H9 (cell line): ENCODE measurements at regions not wholly inside any gene's neighbourhood (a gene's known extent, or its start where the extent isn't known, plus 50 kb on each side); places are given as distances from the start of the nearest gene placed in this dataset.

Experiments used
- DNase-seq: peaks from one replicate; pipeline ENCODE4 v3.0.0-alpha.2; 2017
- H2AFZ ChIP-seq: one replicate; pipeline ENCODE4 v1.6.1; 2013; ENCODE audit warnings: mild to moderate bottlenecking, low read length, control low read depth, moderate library complexity
- H2AK5ac ChIP-seq: 2 replicates; pipeline ENCODE4 v1.6.1; 2013; ENCODE audit warnings: low read length, control low read depth, mixed read lengths; ENCODE audit not compliant: insufficient read length
- H2BK120ac ChIP-seq: one replicate; pipeline ENCODE4 v1.6.1; 2013; ENCODE audit warnings: low read depth, mild to moderate bottlenecking, low read length, control low read depth, inconsistent platforms; ENCODE audit not compliant: poor library complexity, severe bottlenecking
- H2BK12ac ChIP-seq: 2 replicates; pipeline ENCODE4 v1.6.1; 2013; ENCODE audit warnings: low read length, control low read depth, mixed read lengths, low read depth; ENCODE audit not compliant: insufficient read length
- H2BK15ac ChIP-seq: 2 replicates; pipeline ENCODE4 v1.6.1; 2013; ENCODE audit warnings: low read depth, low read length, control low read depth
- H2BK20ac ChIP-seq: one replicate; pipeline ENCODE4 v1.6.1; 2013; ENCODE audit warnings: low read depth, mild to moderate bottlenecking, low read length, control low read depth, inconsistent platforms; ENCODE audit not compliant: poor library complexity, severe bottlenecking
- H2BK5ac ChIP-seq: 2 replicates; pipeline ENCODE4 v1.6.1; 2013; ENCODE audit warnings: low read length, control low read depth, mixed read lengths; ENCODE audit not compliant: insufficient read length
- H3K14ac ChIP-seq: 2 replicates; pipeline ENCODE4 v1.6.1; 2013; ENCODE audit warnings: low read length, control low read depth; ENCODE audit not compliant: insufficient read depth
- H3K18ac ChIP-seq: 2 replicates; pipeline ENCODE4 v1.6.1; 2013; ENCODE audit warnings: low read depth, mild to moderate bottlenecking, mixed read lengths, low read length, control low read depth; ENCODE audit not compliant: insufficient read length
- H3K23ac ChIP-seq: 2 replicates; pipeline ENCODE4 v1.6.1; 2013; ENCODE audit warnings: low read length, control low read depth, mixed read lengths, low read depth; ENCODE audit not compliant: insufficient read length
- H3K23me2 ChIP-seq: 2 replicates; pipeline ENCODE4 v1.6.1; 2013; ENCODE audit warnings: low read depth, mild to moderate bottlenecking, mixed read lengths, low read length, control low read depth; ENCODE audit not compliant: insufficient read length, poor library complexity, severe bottlenecking
- H3K27ac ChIP-seq: 2 replicates; pipeline ENCODE4 v1.5.1; 2013; ENCODE audit warnings: low read length, control low read depth, mixed read lengths, low read depth; ENCODE audit not compliant: insufficient read length
- H3K27me3 ChIP-seq: 2 replicates; pipeline ENCODE4 v1.6.1; 2013; ENCODE audit warnings: low read length, control low read depth, inconsistent platforms; ENCODE audit not compliant: insufficient read depth
- H3K4ac ChIP-seq: 2 replicates; pipeline ENCODE4 v1.6.1; 2013; ENCODE audit warnings: low read depth, mild to moderate bottlenecking, control low read depth, inconsistent platforms, low read length, moderate library complexity
- H3K4me1 ChIP-seq: 2 replicates; pipeline ENCODE4 v1.6.1; 2013; ENCODE audit warnings: low read length, control low read depth, inconsistent platforms; ENCODE audit not compliant: insufficient read depth
- H3K4me2 ChIP-seq: 2 replicates; pipeline ENCODE4 v1.6.1; 2013; ENCODE audit warnings: low read length, control low read depth, mixed read lengths; ENCODE audit not compliant: insufficient read length, insufficient read depth
- H3K56ac ChIP-seq: 2 replicates; pipeline ENCODE4 v1.6.1; 2013; ENCODE audit warnings: low read depth, mild to moderate bottlenecking, mixed read lengths, low read length, control low read depth; ENCODE audit not compliant: insufficient read length
- H3K79me1 ChIP-seq: 2 replicates; pipeline ENCODE4 v1.6.1; 2013; ENCODE audit warnings: low read depth, mild to moderate bottlenecking, moderate library complexity, low read length, control low read depth, inconsistent platforms; ENCODE audit not compliant: insufficient read depth, poor library complexity, severe bottlenecking
- H3K79me2 ChIP-seq: 2 replicates; pipeline ENCODE4 v1.6.1; 2013; ENCODE audit warnings: low read length, control low read depth, inconsistent platforms; ENCODE audit not compliant: insufficient read depth
- H3K9ac ChIP-seq: 2 replicates; pipeline ENCODE4 v1.6.1; 2013; ENCODE audit warnings: low read length, control low read depth, mixed read lengths; ENCODE audit not compliant: insufficient read length; ENCODE audit errors: extremely low read depth
- H3K9me3 ChIP-seq: one replicate; pipeline ENCODE4 v1.6.1; 2013; ENCODE audit warnings: low read depth, low read length, inconsistent platforms; ENCODE audit not compliant: control insufficient read depth
- H3T11ph ChIP-seq: one replicate; pipeline ENCODE4 v1.6.1; 2013; ENCODE audit warnings: mild to moderate bottlenecking, low read length, control low read depth, inconsistent platforms
- H4K20me1 ChIP-seq: one replicate; pipeline ENCODE4 v1.6.1; 2013; ENCODE audit not compliant: control insufficient read depth, insufficient read length, insufficient read depth
- H4K5ac ChIP-seq: 2 replicates; pipeline ENCODE4 v1.6.1; 2013; ENCODE audit warnings: low read depth, mild to moderate bottlenecking, mixed read lengths, low read length, control low read depth; ENCODE audit not compliant: insufficient read length
- H4K8ac ChIP-seq: replicated peaks from 2 replicates; pipeline ENCODE4 v1.6.1; 2013; ENCODE audit warnings: low read length, control low read depth, mixed read lengths, low read depth; ENCODE audit not compliant: insufficient read length
- H4K91ac ChIP-seq: 2 replicates; pipeline ENCODE4 v1.6.1; 2013; ENCODE audit warnings: low read depth, mild to moderate bottlenecking, moderate library complexity, mixed read lengths, low read length, control low read depth; ENCODE audit not compliant: insufficient read length
- H3K27ac Mint-ChIP-seq, 3 experiments: 2 replicates in 2 of 3; 3 replicates in 1 of 3; pipeline ENCODE4 v1.8.0; 2020 to 2021; ENCODE audit warnings: mixed read lengths in 3 of 3, mild to moderate bottlenecking in 1 of 3, moderate library complexity in 1 of 3
- H3K27me3 Mint-ChIP-seq: 2 replicates; pipeline ENCODE4 v1.8.0; 2021; ENCODE audit warnings: low read depth, mild to moderate bottlenecking, moderate library complexity, mixed read lengths
- H3K36me3 Mint-ChIP-seq, 3 experiments: 2 replicates in 2 of 3; 3 replicates in 1 of 3; pipeline ENCODE4 v1.8.0; 2020 to 2021; ENCODE audit warnings: low read depth in 3 of 3, mixed read lengths in 3 of 3; ENCODE audit not compliant: insufficient read depth in 1 of 3
- H3K4me1 Mint-ChIP-seq, 2 experiments: 2 replicates each; pipeline ENCODE4 v1.8.0; 2020; ENCODE audit warnings: mixed read lengths in 2 of 2
- H3K4me3 Mint-ChIP-seq, 2 experiments: 2 replicates in 1 of 2; 3 replicates in 1 of 2; pipeline ENCODE4 v1.8.0; 2020 to 2021; ENCODE audit warnings: mild to moderate bottlenecking in 2 of 2, mixed read lengths in 2 of 2, moderate library complexity in 1 of 2
- H3K9me3 Mint-ChIP-seq, 2 experiments: 2 replicates in 1 of 2; 3 replicates in 1 of 2; pipeline ENCODE4 v1.8.0; 2020; ENCODE audit warnings: mild to moderate bottlenecking in 2 of 2, mixed read lengths in 2 of 2, moderate library complexity in 1 of 2
- CTCF ChIP-seq: fragments of 200-600 bp; sonication (generic); conservative IDR thresholded peaks from 3 replicates; pipeline ENCODE4 v1.8.0; 2021; ENCODE audit warnings: antibody characterized with exemption, mild to moderate bottlenecking
- WGBS: extraction: QIAGEN DNeasy Blood & Tissue Kit; methylation state at CpG from one replicate; pipeline ENCODE4 v1.1.7; 2013; ENCODE audit warnings: missing lambda C conversion rate, low lambda C conversion rate, mixed read lengths; ENCODE audit not compliant: insufficient read length; ENCODE audit errors: extremely low coverage; 5-methylcytosine and 5-hydroxymethylcytosine counted together

GRCh38 chr10:8591640-8592039, 537.2 kb downstream of the GATA3 start:
- no peak overlapping the region for H3K9ac ChIP-seq
- no peak overlapping the region for H3K14ac ChIP-seq
- no peak overlapping the region for H3K27ac Mint-ChIP-seq
- DNase-seq = no peak
- no peak overlapping the region for H3K4me2 ChIP-seq
- WGBS = no CpG with 5 or more reads among the region's 7 CpGs
- no peaks in the 10 kb centered on the region for H3K27me3 ChIP-seq
- H2BK5ac ChIP-seq = no peak overlapping the region
- no peak overlapping the region for H3K23ac ChIP-seq
- H2BK20ac ChIP-seq = no peak overlapping the region
- peaks cover 3 to 4% of the 10 kb centered on the region in 2 experiments; a peak in 2 of 4 replicates for H3K4me1 Mint-ChIP-seq
- H2BK120ac ChIP-seq = no peak overlapping the region
- no peak overlapping the region for H4K5ac ChIP-seq
- H2AK5ac ChIP-seq = no peak overlapping the region
- no peaks in the 10 kb centered on the region for H3K9me3 ChIP-seq
- H3K36me3 Mint-ChIP-seq = no peaks in the 10 kb centered on the region
- no peaks in the 10 kb centered on the region for H3K9me3 Mint-ChIP-seq
- H4K8ac ChIP-seq = no peak overlapping the region
- no peak overlapping the region for H3K18ac ChIP-seq
- no peak overlapping the region for H3K56ac ChIP-seq
- no peak overlapping the region for H2BK12ac ChIP-seq
- no peak for TF ChIP-seq CTCF
- no peak overlapping the region for H3T11ph ChIP-seq
- no peak overlapping the region for H2BK15ac ChIP-seq
- no peak overlapping the region for H3K4ac ChIP-seq
- no peak overlapping the region for H4K91ac ChIP-seq
- no peak overlapping the region for H3K27ac ChIP-seq
- no peaks in the 10 kb centered on the region for H4K20me1 ChIP-seq
- no peaks in the 10 kb centered on the region for H3K79me1 ChIP-seq
- H3K23me2 ChIP-seq = no peaks in the 10 kb centered on the region
- no peak overlapping the region for H3K4me3 Mint-ChIP-seq
- H3K79me2 ChIP-seq = no peaks in the 10 kb centered on the region
- no peaks in the 10 kb centered on the region; the same call in 1 of the 2 replicates for H3K27me3 Mint-ChIP-seq
- no peaks in the 10 kb centered on the region for H3K4me1 ChIP-seq
- H2AFZ ChIP-seq = no peak overlapping the region
